SK-N-SH treated with all-trans-retinoic acid at 6 μM for 48 hours (cell line): ENCODE measurements at regions not wholly inside any gene's neighbourhood (a gene's known extent, or its start where the extent isn't known, plus 50 kb on each side); places are given as distances from the start of the nearest gene placed in this dataset.

Experiments used
- ATAC-seq: fragments of 200-7000 bp; cut with Tn5 transposase; 3 replicates; pipeline ENCODE4 v1.9.1; 2020; ENCODE audit warnings: mild to moderate bottlenecking, moderate library complexity
- ARNTL ChIP-seq: fragments of 450-650 bp; formaldehyde crosslinking; IDR thresholded peaks from 2 replicates; pipeline ENCODE4 v1.5.0; 2020; ENCODE audit warnings: low read depth, mild to moderate bottlenecking, moderate library complexity, borderline replicate concordance
- BACH2 ChIP-seq: fragments of 250-450 bp; sonication (Bioruptor Pico); IDR thresholded peaks from 2 replicates; pipeline ENCODE4 v1.9.0; 2021; ENCODE audit warnings: mild to moderate bottlenecking, borderline replicate concordance
- CREB5 ChIP-seq: fragments of 250-450 bp; sonication (Bioruptor Pico); IDR thresholded peaks from 2 replicates; pipeline ENCODE4 v1.5.1; 2020; ENCODE audit warnings: low read depth, mild to moderate bottlenecking, moderate library complexity
- CSDC2 ChIP-seq: fragments of 250-450 bp; sonication (Bioruptor Pico); IDR thresholded peaks from 2 replicates; pipeline ENCODE4 v1.5.0; 2020; ENCODE audit warnings: mild to moderate bottlenecking, moderate library complexity
- CSRNP3 ChIP-seq: fragments of 250-450 bp; sonication (Bioruptor Pico); IDR thresholded peaks from 2 replicates; pipeline ENCODE4 v1.5.1; 2021; ENCODE audit warnings: mild to moderate bottlenecking, moderate library complexity
- GLIS3 ChIP-seq: fragments of 250-450 bp; sonication (Bioruptor Pico); IDR thresholded peaks from 2 replicates; pipeline ENCODE4 v1.5.0; 2020; ENCODE audit warnings: mild to moderate bottlenecking, moderate library complexity
- ISL1 ChIP-seq: fragments of 250-450 bp; sonication (Bioruptor Pico); IDR thresholded peaks from 2 replicates; pipeline ENCODE4 v2.1.2; 2022; ENCODE audit warnings: mild to moderate bottlenecking, moderate library complexity
- OSR1 ChIP-seq: fragments of 250-450 bp; sonication (Bioruptor Pico); IDR thresholded peaks from 2 replicates; pipeline ENCODE4 v1.8.0; 2022; ENCODE audit warnings: moderate library complexity, mild to moderate bottlenecking, inconsistent platforms
- PATZ1 ChIP-seq: fragments of 250-450 bp; sonication (Bioruptor Pico); IDR thresholded peaks from 2 replicates; pipeline ENCODE4 v1.8.0; 2020; ENCODE audit warnings: mild to moderate bottlenecking, moderate library complexity, borderline replicate concordance
- POU6F1 ChIP-seq: fragments of 250-450 bp; sonication (Bioruptor Pico); IDR thresholded peaks from 2 replicates; pipeline ENCODE4 v1.8.0; 2021; ENCODE audit warnings: low read depth, mild to moderate bottlenecking, moderate library complexity, borderline replicate concordance
- PPARA ChIP-seq: fragments of 250-450 bp; sonication (Bioruptor Pico); IDR thresholded peaks from 2 replicates; pipeline ENCODE4 v1.5.0; 2020; ENCODE audit warnings: mild to moderate bottlenecking, borderline replicate concordance
- RARB ChIP-seq: fragments of 250-450 bp; sonication (Bioruptor Pico); IDR thresholded peaks from 2 replicates; pipeline ENCODE4 v1.8.0; 2021; ENCODE audit warnings: mild to moderate bottlenecking, moderate library complexity
- SNAI2 ChIP-seq: fragments of 250-450 bp; sonication (Bioruptor Pico); IDR thresholded peaks from 2 replicates; pipeline ENCODE4 v1.5.0; 2020; ENCODE audit warnings: mild to moderate bottlenecking, moderate library complexity
- TCF4 ChIP-seq: fragments of 250-450 bp; sonication (Bioruptor Pico); IDR thresholded peaks from 2 replicates; pipeline ENCODE4 v1.8.0; 2021; ENCODE audit warnings: mild to moderate bottlenecking, moderate library complexity, borderline replicate concordance
- TOX ChIP-seq: fragments of 250-450 bp; sonication (Bioruptor Pico); IDR thresholded peaks from 2 replicates; pipeline ENCODE4 v1.8.0; 2021; ENCODE audit warnings: mild to moderate bottlenecking, moderate library complexity, borderline replicate concordance
- TSHZ2 ChIP-seq: fragments of 250-450 bp; sonication (Bioruptor Pico); IDR thresholded peaks from 2 replicates; pipeline ENCODE4 v1.5.0; 2020; ENCODE audit warnings: mild to moderate bottlenecking, moderate library complexity
- ZFP3 ChIP-seq: fragments of 250-450 bp; sonication (Bioruptor Pico); IDR thresholded peaks from 2 replicates; pipeline ENCODE4 v1.5.0; 2020; ENCODE audit warnings: mild to moderate bottlenecking, moderate library complexity
- ZFP30 ChIP-seq: fragments of 450-650 bp; formaldehyde crosslinking; IDR thresholded peaks from 2 replicates; pipeline ENCODE4 v1.5.0; 2022; ENCODE audit warnings: mild to moderate bottlenecking, moderate library complexity
- ZNF565 ChIP-seq: fragments of 450-650 bp; formaldehyde crosslinking; conservative IDR thresholded peaks from 2 replicates; pipeline ENCODE4 v1.5.0; 2020; ENCODE audit warnings: low read depth, mild to moderate bottlenecking, moderate library complexity
- ZNF70 ChIP-seq: fragments of 450-650 bp; formaldehyde crosslinking; IDR thresholded peaks from 2 replicates; pipeline ENCODE4 v1.5.0; 2020; ENCODE audit warnings: mild to moderate bottlenecking, moderate library complexity
- ZNF8 ChIP-seq: fragments of 450-650 bp; formaldehyde crosslinking; IDR thresholded peaks from 2 replicates; pipeline ENCODE4 v1.5.0; 2020; ENCODE audit warnings: mild to moderate bottlenecking, moderate library complexity

- ATAC-seq, result no peak
- TF ChIP-seq ARNTL (CRISPR knock-in tag) (no peak), ZNF8 (CRISPR knock-in tag) (no peak), ZNF70 (CRISPR knock-in tag) (no peak), BACH2 (CRISPR knock-in tag) (no peak), ZNF565 (CRISPR knock-in tag) (no peak), CREB5 (CRISPR knock-in tag) (no peak), RARB (CRISPR knock-in tag) (no peak), ISL1 (no peak), SNAI2 (CRISPR knock-in tag) (no peak), TOX (CRISPR knock-in tag) (no peak), POU6F1 (no peak), CSDC2 (CRISPR knock-in tag) (no peak), GLIS3 (CRISPR knock-in tag) (no peak), TCF4 (CRISPR knock-in tag) (no peak), OSR1 (CRISPR knock-in tag) (no peak), CSRNP3 (CRISPR knock-in tag) (no peak), TSHZ2 (CRISPR knock-in tag) (no peak), PPARA (CRISPR knock-in tag) (no peak), ZFP3 (no peak)
These were observed 812.1 kb upstream of the MIR17HG start for GRCh38 chr13:90535421-90535820.

GRCh38 chr13:90538063-90538462, 809.4 kb upstream of the MIR17HG start:
- no peak for TF ChIP-seq ZFP30 (CRISPR knock-in tag)
- TF ChIP-seq SNAI2 (CRISPR knock-in tag), result no peak
- TF ChIP-seq BACH2 (CRISPR knock-in tag), result no peak
- no peak for TF ChIP-seq ZFP3
- no peak for TF ChIP-seq PATZ1 (CRISPR knock-in tag)
- TF ChIP-seq TOX (CRISPR knock-in tag), result no peak
- no peak for TF ChIP-seq CSRNP3 (CRISPR knock-in tag)
- TF ChIP-seq TCF4 (CRISPR knock-in tag), result no peak
- TF ChIP-seq TSHZ2 (CRISPR knock-in tag), result no peak
- no peak for TF ChIP-seq OSR1 (CRISPR knock-in tag)
- no peak for TF ChIP-seq ZNF565 (CRISPR knock-in tag)
- TF ChIP-seq RARB (CRISPR knock-in tag), result no peak
- TF ChIP-seq ARNTL (CRISPR knock-in tag), result no peak
- TF ChIP-seq ZNF8 (CRISPR knock-in tag), result no peak
- ATAC-seq, result no peak
